Activated CD4-positive, CD25-positive, alpha-beta regulatory T cell treated with anti-CD3 and anti-CD28 coated beads, Interleukin-2, amount 50 U/mL, for 24 hours (primary cell): ENCODE measurements at regions not wholly inside any gene's neighbourhood (a gene's known extent, or its start where the extent isn't known, plus 50 kb on each side); places are given as distances from the start of the nearest gene placed in this dataset.
A peak's percentile ranks its signal among the peaks of the same experiment; 100 is the strongest.
"Not testable (repeated sequence)": the region's sequence is repeated elsewhere in the genome, so short reads cannot be mapped to it uniquely, and the experiment has no call there.

Experiments
- ATAC-seq, 2 donors: fragments of 150-1000 bp; cut with Tn5 transposase; one replicate each; pipeline ENCODE4 v1.10.0; 2021; ENCODE audit warnings: mild to moderate bottlenecking in 1 of 2, moderate library complexity in 1 of 2

DNA sequence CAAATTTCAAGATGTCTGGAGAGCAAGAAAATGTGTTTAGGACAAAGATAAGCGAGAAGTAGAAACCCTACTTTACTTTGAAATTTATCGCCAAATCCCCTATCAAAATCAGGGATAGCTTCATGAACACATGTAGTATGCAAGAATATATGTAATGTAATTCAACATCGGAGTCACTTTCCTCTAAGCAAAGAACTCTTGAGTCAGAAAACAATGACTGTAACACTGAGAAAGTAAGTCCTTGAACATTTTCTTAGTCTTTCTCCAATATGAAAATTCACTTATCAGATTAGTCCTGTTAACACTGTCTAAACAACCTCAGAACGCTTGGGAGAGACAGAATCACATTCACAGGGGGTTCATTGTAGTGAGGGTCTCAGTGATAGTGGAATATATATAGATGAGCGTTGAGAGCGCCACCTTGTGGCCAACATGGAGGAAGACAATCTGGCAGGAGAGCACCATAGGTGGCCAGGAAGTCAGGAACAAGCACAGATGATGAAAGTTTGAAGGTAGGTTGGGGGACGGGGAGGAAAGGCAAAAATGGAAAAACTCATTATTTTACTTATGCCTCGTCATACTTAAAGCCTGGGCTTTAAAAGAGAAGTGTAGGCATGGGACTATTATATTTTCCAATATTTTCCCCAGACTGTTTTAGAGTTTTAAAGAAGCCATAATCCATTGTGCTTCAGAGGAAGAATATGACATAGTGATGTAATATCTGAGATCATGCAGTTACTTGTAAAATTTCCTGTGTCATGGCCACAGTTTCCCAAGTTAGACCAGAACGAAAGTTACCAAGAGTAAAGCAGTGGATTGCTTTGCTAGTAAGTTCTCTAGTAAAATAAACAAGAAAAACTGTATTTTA lies 115.5 kb upstream of the GNAI1 start:
- peak in 1 of 2 donors; percentile 44 for ATAC-seq

DNA sequence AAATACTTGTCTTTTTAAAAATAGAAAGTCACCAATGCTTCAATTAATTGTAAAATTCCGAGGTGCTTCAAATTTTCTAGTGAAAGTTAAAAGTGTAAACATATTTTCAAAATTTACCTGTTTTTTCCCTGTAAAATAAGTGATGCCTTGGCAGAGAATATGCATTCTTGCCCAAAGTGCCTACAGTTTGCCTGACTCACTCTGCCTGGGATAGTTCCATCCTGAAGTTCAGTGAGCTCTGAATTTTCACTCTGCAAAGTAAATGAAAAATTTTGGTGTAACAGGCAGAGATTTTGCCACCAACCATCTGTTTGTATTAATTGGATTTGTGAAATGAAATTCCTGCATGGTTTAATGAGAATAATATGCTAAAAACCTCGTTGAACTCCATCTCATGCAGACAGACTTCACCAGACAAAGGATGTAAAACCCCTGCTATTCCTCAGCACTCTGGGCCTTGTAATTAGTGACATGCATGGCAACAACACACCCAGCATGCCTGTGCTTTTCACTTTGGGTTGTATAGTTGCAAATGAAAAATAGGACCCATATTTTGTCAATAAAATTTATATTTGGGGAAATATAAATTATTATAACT lies 117.4 kb upstream of the GNAI1 start:
- ATAC-seq = no peak

DNA sequence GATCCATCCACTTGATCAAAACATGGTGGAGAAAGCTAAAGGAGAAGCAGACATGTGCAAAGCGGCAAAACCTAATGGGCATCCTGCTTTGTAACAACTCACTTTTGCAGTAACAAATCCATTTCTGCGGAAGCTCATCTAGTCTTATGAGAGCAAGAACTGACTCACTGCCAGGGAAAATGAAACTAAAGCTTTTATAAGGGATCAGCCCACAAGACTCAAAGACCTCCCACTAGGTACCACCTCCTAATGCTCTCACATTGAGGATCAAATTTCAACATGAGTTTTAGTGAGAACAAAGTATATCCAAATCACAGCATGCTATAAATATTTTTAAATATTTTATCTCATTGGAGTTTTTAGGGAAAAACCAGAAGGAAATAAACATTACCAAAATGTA lies 120.1 kb upstream of the GNAI1 start:
- no peak for ATAC-seq

DNA sequence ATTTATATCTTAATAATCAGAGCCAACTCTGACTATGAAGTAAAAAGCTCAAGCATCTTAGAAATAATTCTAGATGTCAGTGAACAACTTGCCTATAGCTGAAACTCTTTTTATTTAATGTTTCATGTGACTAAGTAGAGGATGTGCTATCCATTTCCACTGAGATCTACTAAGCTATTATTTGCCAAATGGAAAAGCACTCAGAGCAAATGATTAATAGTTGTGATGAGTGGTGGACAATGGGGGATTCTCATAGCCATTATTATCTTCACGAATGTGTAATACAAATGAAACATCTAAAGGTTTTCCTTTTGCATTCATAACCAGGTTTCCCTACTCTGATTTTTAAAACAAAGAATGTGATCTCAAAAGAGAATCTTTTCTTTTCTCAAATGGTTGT lies 126.6 kb upstream of the GNAI1 start:
- no peak for ATAC-seq

DNA sequence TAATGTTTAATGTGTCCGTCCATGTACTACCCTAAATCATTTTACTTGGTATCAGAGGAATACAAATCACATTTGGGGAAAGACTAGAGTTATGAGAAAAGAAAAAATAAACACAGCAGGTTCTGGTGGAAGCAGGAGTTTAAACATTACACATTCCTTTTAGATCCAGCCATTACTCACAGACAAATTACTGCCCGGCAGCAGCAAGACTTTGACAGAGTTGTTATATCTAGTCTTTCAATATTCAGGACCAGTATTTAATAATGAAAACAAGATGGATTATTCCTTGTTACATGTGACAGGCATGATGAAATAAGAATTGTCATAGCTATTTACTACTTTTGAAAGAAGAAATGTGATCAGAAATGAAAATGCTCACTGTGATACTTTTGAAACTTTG lies 131.8 kb upstream of the GNAI1 start:
- ATAC-seq = no peak

DNA sequence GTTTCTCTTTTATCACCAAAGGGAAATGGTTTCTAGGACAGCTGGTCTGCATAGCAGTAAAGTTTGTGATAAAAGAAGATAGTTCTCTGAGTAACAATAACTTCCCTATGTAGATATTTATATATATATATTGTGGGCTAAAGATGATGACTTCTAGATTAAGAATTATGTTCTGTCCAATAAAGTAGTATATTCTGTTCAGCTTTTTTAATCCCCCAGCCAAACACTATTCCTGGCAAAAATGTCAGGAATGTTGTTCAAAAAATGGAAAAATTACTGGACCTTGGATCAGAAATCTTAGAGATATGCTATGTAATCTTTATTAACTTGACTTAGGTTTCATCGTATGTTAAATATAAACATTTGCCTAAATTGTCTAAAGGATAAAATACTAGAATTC lies 136.3 kb upstream of the GNAI1 start:
- ATAC-seq = no peak

DNA sequence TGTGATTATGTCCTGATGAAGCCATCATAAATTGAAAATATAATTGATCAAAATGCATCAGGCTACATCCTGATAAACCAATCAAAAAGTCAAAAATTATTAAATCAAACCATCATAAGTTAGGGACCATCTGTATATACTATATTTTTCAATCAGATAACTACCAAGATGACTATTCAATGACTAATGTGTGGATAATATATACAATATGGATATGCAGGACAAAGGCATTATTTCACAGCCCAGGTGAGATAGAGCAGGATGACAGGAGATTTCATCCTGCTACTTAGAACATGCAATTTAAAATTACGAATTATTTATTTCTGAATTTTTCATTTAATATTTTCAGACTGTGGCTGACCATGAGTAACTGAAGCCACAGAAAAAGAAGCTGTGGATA lies 137.3 kb upstream of the GNAI1 start:
- no peak for ATAC-seq

DNA sequence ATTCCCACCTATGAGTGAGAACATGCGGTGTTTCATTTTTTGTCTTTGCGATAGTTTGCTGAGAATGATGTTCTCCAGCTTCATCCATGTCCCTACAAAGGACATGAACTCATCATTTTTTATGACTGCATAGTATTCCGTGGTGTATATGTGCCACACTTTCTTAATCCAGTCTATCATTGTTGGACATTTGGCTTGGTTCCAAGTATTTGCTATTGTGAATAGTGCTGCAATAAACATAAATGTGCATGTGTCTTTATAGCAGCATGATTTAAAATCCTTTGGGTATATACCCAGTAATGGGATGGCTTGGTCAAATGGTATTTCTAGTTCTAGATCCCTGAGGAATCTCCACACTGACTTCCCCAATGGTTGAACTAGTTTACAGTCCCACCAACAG lies 138.9 kb upstream of the GNAI1 start:
- ATAC-seq = not testable (repeated sequence)

DNA sequence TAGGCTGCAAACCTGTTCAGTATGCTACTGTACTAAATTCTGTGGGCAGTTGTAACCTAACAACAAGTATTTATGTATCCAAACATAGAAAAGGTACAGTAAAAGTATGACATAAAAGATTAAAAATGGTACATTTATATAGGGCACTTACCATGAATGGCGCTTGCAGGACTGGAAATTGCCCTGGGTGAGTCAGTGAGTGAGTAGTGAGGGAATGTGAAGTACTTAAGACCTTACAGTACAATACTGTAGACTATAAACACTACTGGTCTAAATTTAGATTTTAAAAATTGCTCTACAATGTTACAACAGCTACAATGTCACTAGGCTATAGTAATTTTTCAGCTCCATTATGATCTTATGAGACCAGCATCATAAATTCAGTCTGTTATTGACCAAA lies 146.0 kb upstream of the GNAI1 start:
- no peak for ATAC-seq

DNA sequence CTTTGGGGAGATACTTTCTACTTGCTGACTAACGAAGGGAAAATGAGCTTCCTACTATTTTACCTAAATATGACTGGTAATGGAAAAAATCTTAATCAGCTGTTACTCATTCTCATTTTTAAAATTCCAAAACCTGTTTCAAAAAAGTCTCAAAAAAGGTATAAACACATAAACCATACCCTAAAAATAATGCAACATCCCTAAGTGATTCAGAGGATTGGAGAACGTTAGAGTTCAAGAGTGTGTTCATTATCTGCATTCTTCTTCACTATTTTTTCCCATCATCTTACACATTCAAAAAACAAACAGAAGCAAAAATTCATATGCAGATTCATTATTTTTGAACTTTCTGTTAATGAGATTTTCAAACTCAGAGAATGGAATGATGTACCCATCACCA lies 150.4 kb upstream of the GNAI1 start:
- no peak for ATAC-seq

DNA sequence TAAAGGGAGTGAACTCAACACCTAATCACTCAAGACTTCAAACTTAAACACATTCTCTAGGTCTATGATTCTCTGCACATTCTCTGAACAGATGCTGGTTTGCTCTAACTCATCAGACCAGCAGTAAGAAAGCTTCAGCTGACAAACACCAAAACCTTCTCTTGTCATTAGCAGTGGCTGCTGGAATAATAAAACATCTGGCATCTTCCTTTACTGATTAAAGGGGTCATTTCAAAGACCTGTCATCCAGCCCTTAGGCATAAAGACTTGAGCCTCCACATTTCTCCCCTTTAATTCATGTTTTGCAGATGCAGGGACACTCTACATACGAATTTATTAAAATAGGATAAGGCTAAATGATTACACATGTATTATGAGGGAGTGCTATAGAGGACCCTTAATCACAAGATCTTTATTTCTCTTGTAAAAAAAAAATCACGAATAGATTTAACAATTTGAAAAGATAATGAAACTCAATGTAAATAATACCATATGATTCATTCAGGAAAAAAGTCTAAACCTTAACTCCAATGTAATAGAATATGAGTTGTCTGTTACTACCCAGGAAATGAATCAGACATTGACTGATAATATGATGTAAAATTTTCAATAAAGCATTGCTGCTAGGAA lies 152.4 kb upstream of the GNAI1 start:
- no peak for ATAC-seq

DNA sequence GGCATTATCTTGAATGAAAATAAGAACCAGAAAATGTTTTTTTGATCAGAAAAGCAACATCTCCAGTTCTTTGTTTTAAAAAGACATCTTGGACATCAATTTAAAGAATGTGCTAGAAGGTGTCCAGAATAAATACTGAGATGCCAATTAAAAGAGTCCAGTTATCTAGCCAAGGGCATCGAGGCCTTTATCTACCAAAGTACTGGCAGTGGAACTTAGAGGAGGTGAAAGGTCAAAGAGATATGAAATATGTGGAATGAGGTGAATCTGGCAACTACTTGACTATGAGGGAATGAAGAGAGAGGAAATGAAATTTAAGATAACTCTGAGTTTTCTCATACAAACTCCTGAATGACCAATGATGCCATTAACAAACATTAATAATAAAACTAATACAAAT lies 154.3 kb upstream of the GNAI1 start:
- ATAC-seq = no peak

DNA sequence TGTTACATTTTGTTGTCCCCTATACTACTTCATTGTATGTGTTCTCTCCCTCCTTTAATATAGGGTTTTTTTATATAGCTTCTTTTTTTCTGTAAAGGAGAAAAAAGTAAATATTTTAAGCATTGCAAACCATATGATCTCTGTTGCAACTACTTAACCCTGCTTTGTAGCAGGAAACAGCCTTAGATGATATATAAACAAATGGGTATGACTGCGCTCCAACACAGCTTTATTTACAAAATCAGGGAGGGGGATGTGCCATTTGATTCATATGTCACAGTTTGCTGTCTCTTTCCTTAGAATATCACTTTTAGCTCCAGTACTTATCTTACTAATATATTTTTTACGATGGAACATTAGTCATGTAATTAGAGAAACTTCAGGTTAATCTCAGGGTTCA lies 155.2 kb upstream of the GNAI1 start:
- no peak for ATAC-seq

DNA sequence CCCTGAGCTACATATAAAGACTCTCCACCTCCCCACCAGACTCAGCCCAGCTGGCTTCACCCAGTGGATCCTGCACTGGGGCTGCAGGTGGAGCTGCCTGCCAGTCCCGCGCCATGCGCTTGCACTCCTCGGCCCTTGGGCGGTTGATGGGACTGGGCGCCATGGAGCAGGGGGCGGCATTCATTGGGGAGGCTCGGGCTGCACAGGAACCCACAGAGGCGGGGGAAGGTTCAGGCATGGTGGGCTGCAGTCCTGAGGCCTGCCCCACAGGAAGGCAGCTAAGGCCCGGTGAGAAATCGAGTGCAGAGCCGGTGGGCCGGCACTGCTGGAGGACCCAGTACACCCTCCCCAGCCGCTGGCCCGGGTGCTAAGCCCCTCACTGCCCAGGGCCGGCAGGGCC lies 157.2 kb upstream of the GNAI1 start:
- ATAC-seq = no peak

DNA sequence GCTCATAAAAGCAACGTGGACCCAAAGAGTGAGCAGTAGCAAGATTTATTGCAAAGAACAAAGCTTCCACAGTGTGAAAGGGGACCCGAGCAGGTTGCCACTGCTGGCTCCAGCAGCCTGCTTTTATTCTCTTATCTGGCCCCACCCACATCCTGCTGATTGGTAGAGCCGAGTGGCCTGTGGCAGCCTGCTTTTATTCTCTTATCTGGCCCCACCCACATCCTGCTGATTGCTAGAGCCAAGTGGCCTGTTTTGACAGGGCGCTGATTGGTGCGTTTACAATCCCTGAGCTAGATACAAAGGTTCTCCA lies 158.0 kb upstream of the GNAI1 start:
- ATAC-seq = not testable (repeated sequence)

DNA sequence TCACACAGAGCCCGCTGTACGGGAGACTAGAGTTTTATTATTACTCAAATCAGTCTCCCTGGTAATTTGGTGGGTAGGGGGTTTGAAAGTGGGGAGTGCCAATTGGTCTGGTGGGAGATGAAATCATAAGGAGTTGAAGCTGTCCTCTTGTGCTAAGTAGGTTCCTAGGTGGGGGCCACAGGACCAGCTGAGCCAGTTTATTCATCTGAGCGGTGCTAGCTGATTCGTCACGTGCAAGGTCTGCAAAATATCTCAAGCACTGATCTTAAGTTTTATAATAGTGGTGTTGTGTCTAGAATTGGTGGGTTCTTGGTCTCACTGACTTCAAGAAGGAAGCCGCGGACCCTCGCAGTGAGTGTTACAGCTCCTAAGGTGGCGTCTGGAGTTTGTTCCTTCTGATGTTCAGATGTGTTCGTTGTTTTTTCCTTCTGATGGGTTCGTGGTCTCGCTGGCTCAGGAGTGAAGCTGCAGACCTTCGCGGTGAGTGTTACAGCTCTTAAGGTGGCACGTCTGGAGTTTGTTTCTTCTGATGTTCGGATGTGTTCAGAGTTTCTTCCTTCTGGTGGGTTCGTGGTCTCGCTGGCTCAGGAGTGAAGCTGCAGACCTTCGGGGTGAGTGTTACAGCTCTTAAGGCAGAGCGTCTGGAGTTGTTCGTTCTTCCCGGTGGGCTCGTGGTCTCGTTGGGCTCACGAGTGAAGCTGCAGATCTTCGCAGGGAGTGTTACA lies 158.5 kb upstream of the GNAI1 start:
- not testable (repeated sequence) for ATAC-seq

DNA sequence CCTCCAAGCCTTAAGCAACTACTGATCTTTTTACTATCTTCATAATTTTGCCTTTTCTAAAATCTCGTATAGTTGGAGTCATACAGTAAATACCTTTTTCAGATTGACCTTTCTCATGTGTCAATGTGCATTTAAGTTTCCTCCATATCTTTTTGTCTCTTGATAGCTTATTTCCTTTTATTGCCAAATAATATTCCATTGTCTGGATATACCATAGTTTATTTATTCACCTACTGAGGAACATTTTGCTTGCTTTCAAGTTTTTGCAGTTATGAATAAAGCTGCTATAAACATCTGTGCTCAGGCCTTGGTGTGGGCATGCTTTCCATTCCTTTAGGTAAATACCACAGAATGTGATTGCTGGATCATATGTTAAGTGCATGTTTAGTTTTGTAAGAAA lies 161.2 kb upstream of the GNAI1 start:
- ATAC-seq = no peak

DNA sequence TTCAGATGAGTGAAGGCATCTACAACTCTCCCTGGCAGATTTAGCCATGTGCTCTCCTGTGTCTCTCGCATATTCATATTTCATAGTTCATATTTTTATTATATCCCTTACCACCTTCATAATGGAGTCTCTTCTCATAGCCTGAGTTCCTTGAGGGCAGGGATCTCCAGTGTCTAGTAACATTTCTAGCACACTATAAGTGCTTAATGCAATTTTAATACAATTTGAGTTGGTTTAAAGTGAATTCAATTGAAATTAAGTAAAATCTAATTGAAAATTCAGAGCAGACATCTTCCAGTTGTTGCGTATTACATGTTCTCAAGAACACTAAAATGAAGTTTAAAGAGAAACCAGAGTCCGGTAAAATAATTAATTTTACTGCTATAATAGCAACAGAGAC lies 163.6 kb upstream of the GNAI1 start:
- ATAC-seq = no peak

DNA sequence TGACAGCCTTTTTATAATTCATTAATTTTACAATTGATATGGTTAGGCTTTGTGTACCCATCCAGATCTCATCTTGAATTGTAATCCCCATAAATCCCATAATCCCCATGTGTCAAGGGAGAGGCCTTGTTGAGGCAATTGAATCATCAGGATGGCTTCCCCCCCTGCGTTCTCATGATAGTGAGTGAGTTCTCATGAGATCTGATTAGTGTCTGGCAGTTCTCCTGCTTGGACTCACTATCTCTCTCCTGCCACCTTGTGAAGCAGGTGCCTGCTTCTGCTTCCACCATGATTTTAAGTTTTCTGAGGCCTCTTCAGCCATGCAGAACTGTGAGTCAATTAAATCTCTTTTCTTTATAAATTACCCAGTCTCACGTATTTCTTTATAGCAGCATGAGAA lies 165.7 kb upstream of the GNAI1 start:
- ATAC-seq = no peak

DNA sequence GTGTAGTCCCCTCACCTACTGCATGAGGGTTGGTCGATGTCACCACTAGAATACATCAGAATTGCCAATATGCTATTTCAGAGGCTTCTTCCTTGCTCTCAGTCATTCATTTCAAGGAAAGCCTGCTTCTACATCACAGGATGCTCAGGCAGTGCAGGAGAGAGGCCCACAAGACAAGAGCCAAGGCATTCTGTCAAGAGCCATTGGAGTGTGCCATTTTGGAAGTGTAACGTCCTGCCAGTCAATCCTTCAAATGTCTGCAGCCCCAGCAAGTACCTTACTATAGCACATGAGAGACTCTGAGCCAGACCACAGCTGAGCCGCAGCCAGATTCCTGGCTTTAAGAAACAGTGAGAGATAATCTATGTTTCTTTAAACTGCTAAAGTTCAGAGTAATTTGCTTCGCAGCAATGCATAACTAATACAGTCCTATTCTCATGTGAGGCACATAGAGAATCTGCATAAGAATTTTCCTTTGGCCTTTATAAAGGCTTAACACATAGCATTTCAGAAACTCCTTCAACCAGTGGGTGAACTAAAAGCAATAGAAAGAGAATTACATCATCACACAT lies 166.5 kb upstream of the GNAI1 start:
- ATAC-seq = no peak

DNA sequence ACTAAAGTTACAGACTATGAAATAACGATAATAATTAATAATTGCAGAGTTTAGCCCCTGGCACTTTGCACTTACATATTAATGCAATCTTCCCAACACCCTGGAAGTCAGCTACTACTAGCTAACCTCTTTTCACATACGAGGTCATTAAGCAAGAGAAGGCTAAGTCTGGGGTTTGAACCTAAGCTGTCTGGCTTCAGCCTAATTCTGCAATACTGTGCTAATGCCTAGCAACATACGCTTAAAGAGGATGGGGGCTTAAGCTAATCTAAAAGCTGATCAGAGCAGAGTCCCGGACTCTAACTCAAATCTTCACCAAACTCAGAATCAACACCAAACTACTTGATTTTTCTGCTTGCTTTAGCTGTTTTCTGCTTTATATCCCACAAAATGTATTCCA lies 168.7 kb upstream of the GNAI1 start:
- no peak for ATAC-seq

DNA sequence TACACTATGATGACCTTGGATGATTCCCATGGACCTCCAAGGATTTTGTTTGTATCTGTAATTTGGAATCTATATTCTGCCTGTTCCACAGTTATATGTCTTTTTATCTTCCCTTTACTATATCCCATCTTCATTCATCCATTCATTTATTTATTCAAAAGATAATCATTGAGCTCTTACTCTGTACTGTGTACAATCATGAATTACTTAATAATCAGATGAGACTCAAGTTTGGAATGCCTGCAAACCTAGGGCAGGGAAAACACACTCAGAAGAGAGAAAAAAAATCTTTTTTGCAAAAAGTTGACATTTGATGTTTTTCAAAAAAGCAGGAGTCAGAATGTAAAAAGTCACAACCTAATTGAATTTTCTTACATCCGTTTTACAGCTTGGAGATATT lies 170.2 kb upstream of the GNAI1 start:
- ATAC-seq = no peak

DNA sequence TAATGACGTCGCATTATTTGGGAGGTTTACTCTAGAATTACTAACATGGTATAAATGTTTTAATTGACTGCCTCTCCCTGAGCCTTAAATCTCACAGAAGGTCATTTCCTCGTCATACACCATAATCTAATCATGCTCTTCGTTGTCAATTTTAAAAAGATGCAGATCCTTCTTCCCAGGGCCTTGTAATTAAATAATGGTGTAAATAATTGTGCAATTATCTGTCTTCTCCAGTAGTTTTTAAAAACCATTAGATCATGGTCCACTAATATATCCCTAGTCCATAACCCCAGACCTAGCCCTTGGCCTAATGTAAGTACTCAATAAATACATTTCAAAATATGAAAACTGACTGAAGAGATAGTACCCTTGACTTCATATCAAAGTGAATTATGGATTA lies 181.5 kb upstream of the GNAI1 start:
- no peak for ATAC-seq
